Endothelial cell of umbilical vein (primary cell): ENCODE measurements at regions not wholly inside any gene's neighbourhood (a gene's known extent, or its start where the extent isn't known, plus 50 kb on each side); places are given as distances from the start of the nearest gene placed in this dataset.

ENCODE experiments used
- BruUV-seq: library from RNA; stranded (reverse); fragments of 400-500 nt; replicated peaks from 2 replicates; lab custom pipeline; 2021; lab: Mats Ljungman, UMichigan
- CTCF ChIA-PET: fragments of 300-600, 350-600 bp; sonication (Branson Sonifier 250); formaldehyde crosslinking; loops from one replicate; lab custom pipeline; 2021; ENCODE audit warnings: antibody characterized with exemption, inconsistent platforms; lab: Charles Lee
- POLR2A ChIA-PET: fragments of 300-600, 350-600 bp; sonication (Branson Sonifier 250); formaldehyde crosslinking; loops from one replicate; lab custom pipeline; 2021; ENCODE audit warnings: antibody characterized with exemption, inconsistent platforms; lab: Charles Lee
- DNase-seq: peaks from one replicate; pipeline ENCODE4 v3.0.0-alpha.2; 2011; ENCODE audit warnings: low read depth, low spot score
- FAIRE-seq: peaks from 2 replicates; lab custom pipeline; 2011; peaks lifted over from hg19 to GRCh38; lab: Jason Lieb, UNC
- H2AFZ ChIP-seq: 2 replicates; pipeline ENCODE4 v1.6.0; 2012; ENCODE audit warnings: low read depth, low read length, control low read depth, inconsistent platforms
- H3K27ac ChIP-seq: 2 replicates; pipeline ENCODE4 v1.5.1; 2011; ENCODE audit warnings: low read depth, mild to moderate bottlenecking, control low read depth, low read length, moderate library complexity; ENCODE audit not compliant: insufficient read depth
- H3K27me3 ChIP-seq, 2 experiments: 2 replicates each; pipeline versions ENCODE4 v1.6.0 to v1.6.1; 2011; ENCODE audit warnings: low read length in 2 of 2, mixed read lengths in 1 of 2; ENCODE audit not compliant: control insufficient read depth in 2 of 2, insufficient read depth in 2 of 2
- H3K36me3 ChIP-seq, 2 experiments: 2 replicates in 1 of 2; 3 replicates in 1 of 2; pipeline ENCODE4 v1.5.1; 2011; ENCODE audit warnings: low read length in 2 of 2, mild to moderate bottlenecking in 1 of 2, moderate library complexity in 1 of 2; ENCODE audit not compliant: control insufficient read depth in 2 of 2, insufficient read depth in 2 of 2; ENCODE audit errors: extremely low read depth in 1 of 2
- H3K4me1 ChIP-seq: 3 replicates; pipeline ENCODE4 v1.5.1; 2011; ENCODE audit warnings: mild to moderate bottlenecking, low read length; ENCODE audit not compliant: control insufficient read depth, insufficient read depth; ENCODE audit errors: extremely low read depth
- H3K4me2 ChIP-seq: 2 replicates; pipeline ENCODE4 v1.6.1; 2011; ENCODE audit warnings: low read length, control low read depth, mixed read lengths; ENCODE audit not compliant: insufficient read depth
- H3K4me3 ChIP-seq, 3 experiments: fragments of 200-600 bp in 1 of 3; sonication (generic), shearing (Covaris generic) in 1 of 3; replicated peaks in 1 of 3; 2 replicates each; pipeline ENCODE4 v1.5.1; 2011 to 2016; ENCODE audit warnings: control low read depth in 3 of 3, low read length in 3 of 3, mild to moderate bottlenecking in 2 of 3, inconsistent platforms in 1 of 3, low read depth in 1 of 3, moderate library complexity in 1 of 3; ENCODE audit not compliant: insufficient read depth in 1 of 3
- H3K79me2 ChIP-seq: 2 replicates; pipeline ENCODE4 v1.6.0; 2012; ENCODE audit warnings: low read length, inconsistent platforms; ENCODE audit not compliant: control insufficient read depth, insufficient read depth
- H3K9ac ChIP-seq: replicated peaks from 2 replicates; pipeline ENCODE3; 2011; ENCODE audit warnings: low read length, control low read depth; ENCODE audit not compliant: insufficient read depth; ENCODE audit errors: extremely low read depth
- H3K9me1 ChIP-seq: replicated peaks from 3 replicates; pipeline ENCODE4 v1.6.0; 2011; ENCODE audit warnings: mild to moderate bottlenecking, low read length; ENCODE audit not compliant: control insufficient read depth, insufficient read depth; ENCODE audit errors: extremely low read depth
- H3K9me3 ChIP-seq: replicated peaks from 2 replicates; pipeline ENCODE4 v1.5.1; 2012; ENCODE audit warnings: low read length, inconsistent platforms; ENCODE audit not compliant: control insufficient read depth, insufficient read depth
- H4K20me1 ChIP-seq: replicated peaks from 2 replicates; pipeline ENCODE3; 2011; ENCODE audit warnings: mild to moderate bottlenecking, low read length; ENCODE audit not compliant: control insufficient read depth, insufficient read depth; ENCODE audit errors: extremely low read depth
- CTCF ChIP-seq, 2 donors: IDR thresholded peaks; 1 replicate in 1 of 2; 2 replicates in 1 of 2; pipeline ENCODE4 v1.5.1; 2011; ENCODE audit warnings: low read length in 2 of 2, mild to moderate bottlenecking in 2 of 2, moderate library complexity in 2 of 2, control low read depth in 1 of 2, inconsistent platforms in 1 of 2, low read depth in 1 of 2; ENCODE audit not compliant: insufficient read depth in 1 of 2; ENCODE audit errors: extremely low read depth in 1 of 2
- EZH2 ChIP-seq: IDR thresholded peaks from 2 replicates; pipeline ENCODE4 v1.6.1; 2012; ENCODE audit warnings: borderline replicate concordance, low read depth, mild to moderate bottlenecking, moderate library complexity, low read length, inconsistent platforms; ENCODE audit not compliant: severe bottlenecking
- FOS ChIP-seq: IDR thresholded peaks from 2 replicates; pipeline ENCODE4 v1.6.1; 2011; ENCODE audit warnings: mild to moderate bottlenecking, low read length, moderate library complexity, borderline replicate concordance; ENCODE audit not compliant: insufficient read depth
- GATA2 ChIP-seq: IDR thresholded peaks from 2 replicates; pipeline ENCODE4 v1.7.0; 2011; ENCODE audit warnings: low read depth, mild to moderate bottlenecking, moderate library complexity, mixed read lengths, low read length; ENCODE audit not compliant: insufficient read length, insufficient read depth
- JUN ChIP-seq: IDR thresholded peaks from 2 replicates; pipeline ENCODE4 v1.6.1; 2011; ENCODE audit warnings: borderline replicate concordance, low read depth; ENCODE audit not compliant: insufficient read length, insufficient read depth
- MAX ChIP-seq: IDR thresholded peaks from 2 replicates; pipeline ENCODE4 v1.6.1; 2011; ENCODE audit not compliant: insufficient read depth, insufficient read length
- MYC ChIP-seq: IDR thresholded peaks from one replicate; pipeline ENCODE4 v1.6.1; 2011; ENCODE audit warnings: mild to moderate bottlenecking, low read depth, low read length
- POLR2A ChIP-seq: IDR thresholded peaks from 2 replicates; pipeline ENCODE4 v1.6.1; 2012; ENCODE audit warnings: low read depth, mild to moderate bottlenecking, control low read depth, low read length
- POLR2AphosphoS5 ChIP-seq: IDR thresholded peaks from 2 replicates; pipeline ENCODE4 v1.6.1; 2012; ENCODE audit warnings: low read depth, mild to moderate bottlenecking, control low read depth, low read length, moderate library complexity; ENCODE audit not compliant: insufficient read depth
- dilution Hi-C: fragments of 300-500 bp; cut with MboI; formaldehyde crosslinking; loops from one replicate; pipeline ENCODE4 v1.15.0; 2019; ENCODE audit warnings: low sequenced_read_pairs; ENCODE audit not compliant: extremely low pct_ligation_motif_present
- intact Hi-C: fragments of 100-400 bp; cut with micrococcal nuclease; formaldehyde crosslinking; loops from one replicate; pipeline ENCODE4 v1.10.0; 2022

GRCh38 chr18:59966913-59967312 lies 67.1 kb downstream of the PMAIP1 start:
- Histone ChIP-seq H3K9me1 (no peaks in the 10 kb centered on the region), H3K27ac (no peak overlapping the region), H4K20me1 (no peaks in the 10 kb centered on the region), H3K4me1 (no peaks in the 10 kb centered on the region), H3K27me3 (peaks cover 22 to 39% of the 10 kb centered on the region in 2 experiments), H2AFZ (no peak overlapping the region), H3K79me2 (no peaks in the 10 kb centered on the region), H3K4me3 (no peak overlapping the region), H3K4me2 (no peak overlapping the region), H3K9me3 (no peaks in the 10 kb centered on the region), H3K36me3 (no peaks in the 10 kb centered on the region), H3K9ac (no peak overlapping the region)
- TF ChIP-seq JUN (no peak), MAX (no peak)
- ChIA-PET POLR2A (no interaction called here), CTCF (interaction anchor here (1.2 to 2.6 kb wide), 4 partner anchors 9 to 34 kb away, joined by 3 to 12 read pairs (median 4); no protein-coding TSS in a partner anchor)
- no TSS peak for BruUV-seq
- DNase-seq, result no peak
- intact Hi-C loops, result no loop called here
- dilution Hi-C loops, result no loop called here
- no peak for FAIRE-seq

- Histone ChIP-seq H3K9me1 (no peaks in the 10 kb centered on the region), H3K4me1 (no peaks in the 10 kb centered on the region), H3K27me3 (peaks cover 13 to 21% of the 10 kb centered on the region in 2 experiments), H3K27ac (no peak overlapping the region), H3K9ac (no peak overlapping the region), H4K20me1 (no peaks in the 10 kb centered on the region), H2AFZ (no peak overlapping the region), H3K4me3 (no peak overlapping the region), H3K79me2 (no peaks in the 10 kb centered on the region), H3K36me3 (no peaks in the 10 kb centered on the region), H3K4me2 (no peak overlapping the region), H3K9me3 (no peaks in the 10 kb centered on the region)
- dilution Hi-C loops (no loop called here), intact Hi-C loops (no loop called here)
- TF ChIP-seq CTCF (IDR thresholded peaks at IDR 0.05; ENCODE audit: extremely low read depth in 1 of 2, insufficient read depth in 1 of 2, low read depth in 1 of 2, low read length in 2 of 2) (no peak), POLR2A (no peak), MYC (no peak), GATA2 (no peak), FOS (no peak), JUN (no peak), MAX (no peak), EZH2 (no peak), POLR2AphosphoS5 (no peak)
- FAIRE-seq (no peak), DNase-seq (no peak)
- CTCF ChIA-PET, result interaction anchor here (1.8 to 3.9 kb wide), 3 partner anchors 24 to 126 kb away, joined by 4 to 14 read pairs (median 6); no protein-coding TSS in a partner anchor
- BruUV-seq, result no TSS peak
- POLR2A ChIA-PET, result no interaction called here
These were observed 63.4 kb downstream of the PMAIP1 start for GRCh38 chr18:59963229-59963628.
